H9 (cell line): ENCODE measurements at regions not wholly inside any gene's neighbourhood (a gene's known extent, or its start where the extent isn't known, plus 50 kb on each side); places are given as distances from the start of the nearest gene placed in this dataset.

Source experiments
- DNase-seq: peaks from one replicate; pipeline ENCODE4 v3.0.0-alpha.2; 2017
- H2AFZ ChIP-seq: one replicate; pipeline ENCODE4 v1.6.1; 2013; ENCODE audit warnings: mild to moderate bottlenecking, low read length, control low read depth, moderate library complexity
- H2AK5ac ChIP-seq: 2 replicates; pipeline ENCODE4 v1.6.1; 2013; ENCODE audit warnings: low read length, control low read depth, mixed read lengths; ENCODE audit not compliant: insufficient read length
- H2BK120ac ChIP-seq: one replicate; pipeline ENCODE4 v1.6.1; 2013; ENCODE audit warnings: low read depth, mild to moderate bottlenecking, low read length, control low read depth, inconsistent platforms; ENCODE audit not compliant: poor library complexity, severe bottlenecking
- H2BK12ac ChIP-seq: 2 replicates; pipeline ENCODE4 v1.6.1; 2013; ENCODE audit warnings: low read length, control low read depth, mixed read lengths, low read depth; ENCODE audit not compliant: insufficient read length
- H2BK15ac ChIP-seq: 2 replicates; pipeline ENCODE4 v1.6.1; 2013; ENCODE audit warnings: low read depth, low read length, control low read depth
- H2BK20ac ChIP-seq: one replicate; pipeline ENCODE4 v1.6.1; 2013; ENCODE audit warnings: low read depth, mild to moderate bottlenecking, low read length, control low read depth, inconsistent platforms; ENCODE audit not compliant: poor library complexity, severe bottlenecking
- H2BK5ac ChIP-seq: 2 replicates; pipeline ENCODE4 v1.6.1; 2013; ENCODE audit warnings: low read length, control low read depth, mixed read lengths; ENCODE audit not compliant: insufficient read length
- H3K14ac ChIP-seq: 2 replicates; pipeline ENCODE4 v1.6.1; 2013; ENCODE audit warnings: low read length, control low read depth; ENCODE audit not compliant: insufficient read depth
- H3K18ac ChIP-seq: 2 replicates; pipeline ENCODE4 v1.6.1; 2013; ENCODE audit warnings: low read depth, mild to moderate bottlenecking, mixed read lengths, low read length, control low read depth; ENCODE audit not compliant: insufficient read length
- H3K23ac ChIP-seq: 2 replicates; pipeline ENCODE4 v1.6.1; 2013; ENCODE audit warnings: low read length, control low read depth, mixed read lengths, low read depth; ENCODE audit not compliant: insufficient read length
- H3K23me2 ChIP-seq: 2 replicates; pipeline ENCODE4 v1.6.1; 2013; ENCODE audit warnings: low read depth, mild to moderate bottlenecking, mixed read lengths, low read length, control low read depth; ENCODE audit not compliant: insufficient read length, poor library complexity, severe bottlenecking
- H3K27ac ChIP-seq: 2 replicates; pipeline ENCODE4 v1.5.1; 2013; ENCODE audit warnings: low read length, control low read depth, mixed read lengths, low read depth; ENCODE audit not compliant: insufficient read length
- H3K27me3 ChIP-seq: 2 replicates; pipeline ENCODE4 v1.6.1; 2013; ENCODE audit warnings: low read length, control low read depth, inconsistent platforms; ENCODE audit not compliant: insufficient read depth
- H3K4ac ChIP-seq: 2 replicates; pipeline ENCODE4 v1.6.1; 2013; ENCODE audit warnings: low read depth, mild to moderate bottlenecking, control low read depth, inconsistent platforms, low read length, moderate library complexity
- H3K4me1 ChIP-seq: 2 replicates; pipeline ENCODE4 v1.6.1; 2013; ENCODE audit warnings: low read length, control low read depth, inconsistent platforms; ENCODE audit not compliant: insufficient read depth
- H3K4me2 ChIP-seq: 2 replicates; pipeline ENCODE4 v1.6.1; 2013; ENCODE audit warnings: low read length, control low read depth, mixed read lengths; ENCODE audit not compliant: insufficient read length, insufficient read depth
- H3K56ac ChIP-seq: 2 replicates; pipeline ENCODE4 v1.6.1; 2013; ENCODE audit warnings: low read depth, mild to moderate bottlenecking, mixed read lengths, low read length, control low read depth; ENCODE audit not compliant: insufficient read length
- H3K79me1 ChIP-seq: 2 replicates; pipeline ENCODE4 v1.6.1; 2013; ENCODE audit warnings: low read depth, mild to moderate bottlenecking, moderate library complexity, low read length, control low read depth, inconsistent platforms; ENCODE audit not compliant: insufficient read depth, poor library complexity, severe bottlenecking
- H3K79me2 ChIP-seq: 2 replicates; pipeline ENCODE4 v1.6.1; 2013; ENCODE audit warnings: low read length, control low read depth, inconsistent platforms; ENCODE audit not compliant: insufficient read depth
- H3K9ac ChIP-seq: 2 replicates; pipeline ENCODE4 v1.6.1; 2013; ENCODE audit warnings: low read length, control low read depth, mixed read lengths; ENCODE audit not compliant: insufficient read length; ENCODE audit errors: extremely low read depth
- H3K9me3 ChIP-seq: one replicate; pipeline ENCODE4 v1.6.1; 2013; ENCODE audit warnings: low read depth, low read length, inconsistent platforms; ENCODE audit not compliant: control insufficient read depth
- H3T11ph ChIP-seq: one replicate; pipeline ENCODE4 v1.6.1; 2013; ENCODE audit warnings: mild to moderate bottlenecking, low read length, control low read depth, inconsistent platforms
- H4K20me1 ChIP-seq: one replicate; pipeline ENCODE4 v1.6.1; 2013; ENCODE audit not compliant: control insufficient read depth, insufficient read length, insufficient read depth
- H4K5ac ChIP-seq: 2 replicates; pipeline ENCODE4 v1.6.1; 2013; ENCODE audit warnings: low read depth, mild to moderate bottlenecking, mixed read lengths, low read length, control low read depth; ENCODE audit not compliant: insufficient read length
- H4K8ac ChIP-seq: replicated peaks from 2 replicates; pipeline ENCODE4 v1.6.1; 2013; ENCODE audit warnings: low read length, control low read depth, mixed read lengths, low read depth; ENCODE audit not compliant: insufficient read length
- H4K91ac ChIP-seq: 2 replicates; pipeline ENCODE4 v1.6.1; 2013; ENCODE audit warnings: low read depth, mild to moderate bottlenecking, moderate library complexity, mixed read lengths, low read length, control low read depth; ENCODE audit not compliant: insufficient read length
- H3K27ac Mint-ChIP-seq, 3 experiments: 2 replicates in 2 of 3; 3 replicates in 1 of 3; pipeline ENCODE4 v1.8.0; 2020 to 2021; ENCODE audit warnings: mixed read lengths in 3 of 3, mild to moderate bottlenecking in 1 of 3, moderate library complexity in 1 of 3
- H3K27me3 Mint-ChIP-seq: 2 replicates; pipeline ENCODE4 v1.8.0; 2021; ENCODE audit warnings: low read depth, mild to moderate bottlenecking, moderate library complexity, mixed read lengths
- H3K36me3 Mint-ChIP-seq, 3 experiments: 2 replicates in 2 of 3; 3 replicates in 1 of 3; pipeline ENCODE4 v1.8.0; 2020 to 2021; ENCODE audit warnings: low read depth in 3 of 3, mixed read lengths in 3 of 3; ENCODE audit not compliant: insufficient read depth in 1 of 3
- H3K4me1 Mint-ChIP-seq, 2 experiments: 2 replicates each; pipeline ENCODE4 v1.8.0; 2020; ENCODE audit warnings: mixed read lengths in 2 of 2
- H3K4me3 Mint-ChIP-seq, 2 experiments: 2 replicates in 1 of 2; 3 replicates in 1 of 2; pipeline ENCODE4 v1.8.0; 2020 to 2021; ENCODE audit warnings: mild to moderate bottlenecking in 2 of 2, mixed read lengths in 2 of 2, moderate library complexity in 1 of 2
- H3K9me3 Mint-ChIP-seq, 2 experiments: 2 replicates in 1 of 2; 3 replicates in 1 of 2; pipeline ENCODE4 v1.8.0; 2020; ENCODE audit warnings: mild to moderate bottlenecking in 2 of 2, mixed read lengths in 2 of 2, moderate library complexity in 1 of 2
- CTCF ChIP-seq: fragments of 200-600 bp; sonication (generic); conservative IDR thresholded peaks from 3 replicates; pipeline ENCODE4 v1.8.0; 2021; ENCODE audit warnings: antibody characterized with exemption, mild to moderate bottlenecking
- WGBS: extraction: QIAGEN DNeasy Blood & Tissue Kit; methylation state at CpG from one replicate; pipeline ENCODE4 v1.1.7; 2013; ENCODE audit warnings: missing lambda C conversion rate, low lambda C conversion rate, mixed read lengths; ENCODE audit not compliant: insufficient read length; ENCODE audit errors: extremely low coverage; 5-methylcytosine and 5-hydroxymethylcytosine counted together

DNA sequence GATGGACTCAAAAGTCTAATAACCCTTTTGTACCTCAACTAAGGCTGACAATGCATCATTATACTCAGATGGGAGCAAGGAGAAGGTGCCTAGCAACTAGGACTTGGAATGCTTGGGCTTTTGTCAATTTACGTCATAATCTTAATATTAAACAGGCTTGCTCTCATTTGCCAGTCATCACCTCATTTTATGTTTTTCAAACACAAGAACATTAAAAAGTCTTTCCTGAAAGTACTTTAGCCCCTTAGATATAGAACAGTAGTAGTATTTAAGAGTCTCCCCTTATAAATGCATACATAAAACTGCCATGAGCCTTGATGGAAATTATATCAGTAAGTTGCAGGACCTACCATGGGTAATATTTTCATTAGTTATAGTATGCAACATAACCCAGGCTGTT, 150.7 kb upstream of the INTU start:
- Histone ChIP-seq H3K9me3 (no peaks in the 10 kb centered on the region), H2BK15ac (no peak overlapping the region), H3K4me2 (no peak overlapping the region), H3K4ac (no peak overlapping the region), H2BK12ac (no peak overlapping the region), H3K23me2 (no peaks in the 10 kb centered on the region), H3K79me1 (no peaks in the 10 kb centered on the region), H3K14ac (no peak overlapping the region), H3K23ac (no peak overlapping the region), H3K27me3 (no peaks in the 10 kb centered on the region), H4K8ac (no peak overlapping the region), H4K5ac (no peak overlapping the region), H3K27ac (no peak overlapping the region), H2BK120ac (no peak overlapping the region), H2AFZ (no peak overlapping the region), H3T11ph (no peak overlapping the region), H3K79me2 (no peaks in the 10 kb centered on the region), H3K9ac (no peak overlapping the region), H4K91ac (no peak overlapping the region), H3K4me1 (no peaks in the 10 kb centered on the region), H2BK5ac (no peak overlapping the region), H2AK5ac (no peak overlapping the region), H4K20me1 (no peaks in the 10 kb centered on the region), H2BK20ac (no peak overlapping the region), H3K18ac (no peak overlapping the region), H3K56ac (no peak overlapping the region)
- Mint-ChIP-seq H3K4me1 (peaks cover 5 to 6% of the 10 kb centered on the region in 2 experiments), H3K36me3 (peaks cover 0 to 3% (median 0%) of the 10 kb centered on the region in 3 experiments; a peak in 1 of 7 replicates), H3K9me3 (peaks cover 3 to 5% of the 10 kb centered on the region in 2 experiments; a peak in 3 of 5 replicates), H3K4me3 (no peak overlapping the region), H3K27ac (no peak overlapping the region), H3K27me3 (no peaks in the 10 kb centered on the region)
- no CpG with 5 or more reads among the region's 1 CpG for WGBS
- no peak for DNase-seq
- no peak for TF ChIP-seq CTCF
